ENCODE measurements at regions not wholly inside any gene's neighbourhood (a gene's known extent, or its start where the extent isn't known, plus 50 kb on each side); places are given as distances from the start of the nearest gene placed in this dataset.

GRCh38 chr7:136214356-136214755 lies 237.2 kb upstream of the MTPN start:
- Histone ChIP-seq H3K36me3 (no peaks in the 10 kb centered on the region), H3K9me3 (no peaks in the 10 kb centered on the region), H3K27ac (no peak overlapping the region), H3K4me3 (no peak overlapping the region), H3K4me1 (replicated peaks) (no peaks in the 10 kb centered on the region), H3K27me3 (replicated peaks; ENCODE audit: insufficient read depth) (no peaks in the 10 kb centered on the region)
- TF ChIP-seq POLR2AphosphoS5 (IDR thresholded peaks at IDR 0.05) (no peak), CTCF (IDR thresholded peaks at IDR 0.05) (no peak), POLR2A (IDR thresholded peaks at IDR 0.05) (no peak)
- no peak for DNase-seq (ENCODE audit: low spot score)
- WGBS = 72% methylated on average over 1 of the region's 1 CpG
- intact Hi-C loops (cut with DNase I) = no loop called here

- Histone ChIP-seq H3K27ac (no peak overlapping the region), H3K4me1 (replicated peaks) (no peaks in the 10 kb centered on the region), H3K9me3 (no peaks in the 10 kb centered on the region), H3K36me3 (no peaks in the 10 kb centered on the region), H3K27me3 (replicated peaks; ENCODE audit: insufficient read depth) (no peaks in the 10 kb centered on the region), H3K4me3 (no peak overlapping the region)
- WGBS = 94% methylated on average over 12 of the region's 12 CpGs
- intact Hi-C loops (cut with DNase I) = no loop called here
- no peak for DNase-seq (ENCODE audit: low spot score)
- TF ChIP-seq CTCF (IDR thresholded peaks at IDR 0.05) (no peak), POLR2A (IDR thresholded peaks at IDR 0.05) (no peak), POLR2AphosphoS5 (IDR thresholded peaks at IDR 0.05) (no peak)
Measured at GRCh38 chr7:136213012-136213411, 235.9 kb upstream of the MTPN start.

GRCh38 chr7:136210664-136211063 lies 233.5 kb upstream of the MTPN start:
- 47% methylated on average over 2 of the region's 2 CpGs for WGBS
- Histone ChIP-seq H3K27ac (no peak overlapping the region), H3K9me3 (no peaks in the 10 kb centered on the region), H3K4me3 (no peak overlapping the region), H3K27me3 (replicated peaks; ENCODE audit: insufficient read depth) (no peaks in the 10 kb centered on the region), H3K36me3 (no peaks in the 10 kb centered on the region), H3K4me1 (replicated peaks) (no peaks in the 10 kb centered on the region)
- TF ChIP-seq POLR2A (IDR thresholded peaks at IDR 0.05) (no peak), POLR2AphosphoS5 (IDR thresholded peaks at IDR 0.05) (no peak), CTCF (IDR thresholded peaks at IDR 0.05) (no peak)
- intact Hi-C loops (cut with DNase I) = no loop called here
- no peak for DNase-seq (ENCODE audit: low spot score)

- intact Hi-C loops (cut with DNase I) = no loop called here
- H3K4me3 ChIP-seq = no peak overlapping the region
- no peaks in the 10 kb centered on the region for H3K9me3 ChIP-seq
- H3K27me3 ChIP-seq (replicated peaks; ENCODE audit: insufficient read depth) = no peaks in the 10 kb centered on the region
- DNase-seq (ENCODE audit: low spot score) = no peak
- no peaks in the 10 kb centered on the region for H3K36me3 ChIP-seq
- TF ChIP-seq POLR2AphosphoS5 (IDR thresholded peaks at IDR 0.05) = no peak
- H3K4me1 ChIP-seq (replicated peaks) = no peaks in the 10 kb centered on the region
- no peak overlapping the region for H3K27ac ChIP-seq
Measured at GRCh38 chr7:136210079-136210478, 232.9 kb upstream of the MTPN start.

- Histone ChIP-seq H3K36me3 (no peaks in the 10 kb centered on the region), H3K4me1 (replicated peaks) (no peaks in the 10 kb centered on the region), H3K27ac (no peak overlapping the region), H3K9me3 (no peaks in the 10 kb centered on the region), H3K4me3 (no peak overlapping the region), H3K27me3 (replicated peaks; ENCODE audit: insufficient read depth) (no peaks in the 10 kb centered on the region)
- WGBS = 87% methylated on average over 1 of the region's 1 CpG
- intact Hi-C loops (cut with DNase I) = no loop called here
- no peak for TF ChIP-seq POLR2AphosphoS5 (IDR thresholded peaks at IDR 0.05)
- TF ChIP-seq POLR2A (IDR thresholded peaks at IDR 0.05) = no peak
- no peak for TF ChIP-seq CTCF (IDR thresholded peaks at IDR 0.05)
- DNase-seq (ENCODE audit: low spot score) = no peak
Measured at GRCh38 chr7:136205956-136206355, 228.8 kb upstream of the MTPN start.

Measured in prostate gland (tissue), 2 donors.